Suprapubic skin (tissue), 4 donors: ENCODE measurements at regions not wholly inside any gene's neighbourhood (a gene's known extent, or its start where the extent isn't known, plus 50 kb on each side); places are given as distances from the start of the nearest gene placed in this dataset.

ENCODE experiments used
- DNase-seq, 2 donors: peaks; one replicate each; pipeline ENCODE4 v3.0.0-alpha.2; 2019; ENCODE audit warnings: low spot score in 2 of 2
- H3K27ac ChIP-seq: fragments of 200-600 bp; sonication (generic); one replicate; pipeline ENCODE4 v1.5.1; 2019
- H3K27me3 ChIP-seq: fragments of 200-600 bp; sonication (generic); one replicate; pipeline ENCODE4 v1.5.1; 2019
- H3K36me3 ChIP-seq: fragments of 200-600 bp; sonication (generic); one replicate; pipeline ENCODE4 v1.5.1; 2019
- H3K4me1 ChIP-seq: fragments of 200-600 bp; sonication (generic); one replicate; pipeline ENCODE4 v1.5.1; 2019
- H3K4me3 ChIP-seq: fragments of 200-600 bp; sonication (generic); one replicate; pipeline ENCODE4 v1.5.1; 2019; ENCODE audit warnings: mild to moderate bottlenecking
- H3K9me3 ChIP-seq: fragments of 200-600 bp; sonication (generic); one replicate; pipeline ENCODE4 v1.5.1; 2019
- CTCF ChIP-seq, 2 donors: fragments of 200-600 bp in 1 of 2; fragments of 450-650 bp in 1 of 2; sonication (generic) in 1 of 2; IDR thresholded peaks; one replicate each; pipeline ENCODE4 v1.5.1; 2016 to 2019; ENCODE audit warnings: antibody characterized with exemption in 2 of 2, mild to moderate bottlenecking in 1 of 2, moderate library complexity in 1 of 2
- EP300 ChIP-seq: sonication (generic); formaldehyde crosslinking; IDR thresholded peaks from one replicate; pipeline ENCODE4 v1.6.1; 2017; ENCODE audit warnings: antibody characterized with exemption
- POLR2A ChIP-seq, 2 donors: fragments of 450-650 bp; IDR thresholded peaks; one replicate each; pipeline ENCODE4 v1.6.1; 2017; ENCODE audit warnings: antibody characterized with exemption in 2 of 2, mild to moderate bottlenecking in 2 of 2, moderate library complexity in 2 of 2
- POLR2AphosphoS5 ChIP-seq, 3 donors: sonication (generic); formaldehyde crosslinking; IDR thresholded peaks; one replicate each; pipeline ENCODE4 v1.6.1; 2017; ENCODE audit warnings: antibody characterized with exemption in 3 of 3
- WGBS: methylation state at CpG from one replicate; pipeline ENCODE4 v1.1.5; 2018; 5-methylcytosine and 5-hydroxymethylcytosine counted together

GRCh38 chr6:15875797-15876196, 213.0 kb upstream of the DTNBP1 start:
- no peaks in the 10 kb centered on the region for H3K27me3 ChIP-seq
- no peak for TF ChIP-seq CTCF (IDR thresholded peaks at IDR 0.05)
- TF ChIP-seq POLR2AphosphoS5 (IDR thresholded peaks at IDR 0.05): no peak
- TF ChIP-seq EP300: no peak
- TF ChIP-seq POLR2A (IDR thresholded peaks at IDR 0.05): no peak
- no peak overlapping the region for H3K27ac ChIP-seq
- H3K9me3 ChIP-seq: no peaks in the 10 kb centered on the region
- WGBS: 93% methylated on average over 1 of the region's 1 CpG
- no peaks in the 10 kb centered on the region for H3K36me3 ChIP-seq
- peaks cover 19% of the 10 kb centered on the region for H3K4me1 ChIP-seq
- DNase-seq: no peak
- H3K4me3 ChIP-seq: no peak overlapping the region

GRCh38 chr6:15874821-15875220, 212.0 kb upstream of the DTNBP1 start:
- peaks cover 13% of the 10 kb centered on the region for H3K4me1 ChIP-seq
- no peaks in the 10 kb centered on the region for H3K36me3 ChIP-seq
- no peaks in the 10 kb centered on the region for H3K27me3 ChIP-seq
- DNase-seq: no peak
- H3K4me3 ChIP-seq: no peak overlapping the region
- TF ChIP-seq EP300 (no peak), CTCF (IDR thresholded peaks at IDR 0.05) (no peak), POLR2A (IDR thresholded peaks at IDR 0.05) (no peak), POLR2AphosphoS5 (IDR thresholded peaks at IDR 0.05) (no peak)
- no peak overlapping the region for H3K27ac ChIP-seq
- 85% methylated on average over 3 of the region's 3 CpGs for WGBS
- H3K9me3 ChIP-seq: no peaks in the 10 kb centered on the region

GRCh38 chr6:15874326-15874725, 211.5 kb upstream of the DTNBP1 start:
- no peak overlapping the region for H3K4me3 ChIP-seq
- no peak overlapping the region for H3K27ac ChIP-seq
- H3K27me3 ChIP-seq: no peaks in the 10 kb centered on the region
- no peaks in the 10 kb centered on the region for H3K36me3 ChIP-seq
- TF ChIP-seq CTCF (IDR thresholded peaks at IDR 0.05) (no peak), POLR2A (IDR thresholded peaks at IDR 0.05) (no peak), POLR2AphosphoS5 (IDR thresholded peaks at IDR 0.05) (no peak), EP300 (no peak)
- peaks cover 8% of the 10 kb centered on the region for H3K4me1 ChIP-seq
- DNase-seq: no peak
- no peaks in the 10 kb centered on the region for H3K9me3 ChIP-seq
- WGBS: 87% methylated on average over 2 of the region's 2 CpGs

GRCh38 chr6:15872241-15873103, 209.6 kb upstream of the DTNBP1 start:
- peaks cover 5% of the 10 kb centered on the region for H3K4me1 ChIP-seq
- no peak for TF ChIP-seq POLR2AphosphoS5 (IDR thresholded peaks at IDR 0.05)
- no peaks in the 10 kb centered on the region for H3K9me3 ChIP-seq
- no peaks in the 10 kb centered on the region for H3K36me3 ChIP-seq
- 78% methylated on average over 11 of the region's 11 CpGs for WGBS
- DNase-seq: no peak
- H3K27me3 ChIP-seq: no peaks in the 10 kb centered on the region
- H3K27ac ChIP-seq: no peak overlapping the region
- H3K4me3 ChIP-seq: no peak overlapping the region

- H3K27me3 ChIP-seq: no peaks in the 10 kb centered on the region
- TF ChIP-seq EP300 (no peak), CTCF (IDR thresholded peaks at IDR 0.05) (no peak), POLR2AphosphoS5 (IDR thresholded peaks at IDR 0.05) (no peak), POLR2A (IDR thresholded peaks at IDR 0.05) (no peak)
- peaks cover 5% of the 10 kb centered on the region for H3K4me1 ChIP-seq
- DNase-seq: no peak
- no peaks in the 10 kb centered on the region for H3K9me3 ChIP-seq
- H3K27ac ChIP-seq: no peak overlapping the region
- 84% methylated on average over 6 of the region's 6 CpGs for WGBS
- no peaks in the 10 kb centered on the region for H3K36me3 ChIP-seq
- H3K4me3 ChIP-seq: no peak overlapping the region
Measured at GRCh38 chr6:15871276-15871675, 208.4 kb upstream of the DTNBP1 start.
